ENCODE measurements at regions not wholly inside any gene's neighbourhood (a gene's known extent, or its start where the extent isn't known, plus 50 kb on each side); places are given as distances from the start of the nearest gene placed in this dataset.

GRCh38 chr3:152203652-152204051 lies 65.1 kb upstream of the MBNL1 start:
- DNase-seq (ENCODE audit: low read depth, low spot score), result no peak
- TF ChIP-seq, protein P1, sequence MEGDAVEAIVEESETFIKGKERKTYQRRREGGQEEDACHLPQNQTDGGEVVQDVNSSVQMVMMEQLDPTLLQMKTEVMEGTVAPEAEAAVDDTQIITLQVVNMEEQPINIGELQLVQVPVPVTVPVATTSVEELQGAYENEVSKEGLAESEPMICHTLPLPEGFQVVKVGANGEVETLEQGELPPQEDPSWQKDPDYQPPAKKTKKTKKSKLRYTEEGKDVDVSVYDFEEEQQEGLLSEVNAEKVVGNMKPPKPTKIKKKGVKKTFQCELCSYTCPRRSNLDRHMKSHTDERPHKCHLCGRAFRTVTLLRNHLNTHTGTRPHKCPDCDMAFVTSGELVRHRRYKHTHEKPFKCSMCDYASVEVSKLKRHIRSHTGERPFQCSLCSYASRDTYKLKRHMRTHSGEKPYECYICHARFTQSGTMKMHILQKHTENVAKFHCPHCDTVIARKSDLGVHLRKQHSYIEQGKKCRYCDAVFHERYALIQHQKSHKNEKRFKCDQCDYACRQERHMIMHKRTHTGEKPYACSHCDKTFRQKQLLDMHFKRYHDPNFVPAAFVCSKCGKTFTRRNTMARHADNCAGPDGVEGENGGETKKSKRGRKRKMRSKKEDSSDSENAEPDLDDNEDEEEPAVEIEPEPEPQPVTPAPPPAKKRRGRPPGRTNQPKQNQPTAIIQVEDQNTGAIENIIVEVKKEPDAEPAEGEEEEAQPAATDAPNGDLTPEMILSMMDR (IDR thresholded peaks at IDR 0.05; ENCODE audit: low read depth, low read length), result no peak
- Histone ChIP-seq H3K9me3 (ENCODE audit: control insufficient read depth, insufficient read depth, low read length) (no peaks in the 10 kb centered on the region), H3K27ac (ENCODE audit: low read depth, low read length) (no peak overlapping the region), H3K4me3 (ENCODE audit: low read depth, low read length) (peak overlapping the region; percentile 17), H3K27me3 (ENCODE audit: control insufficient read depth, insufficient read depth, low read length) (no peaks in the 10 kb centered on the region)
- ChIA-PET CTCF (interaction anchor here (1.8 kb wide), 1 partner anchor 131 kb away, joined by 6 read pairs; no protein-coding TSS in a partner anchor), POLR2A (no interaction called here)

- TF ChIP-seq, protein P1 (IDR thresholded peaks at IDR 0.05; ENCODE audit: low read depth, low read length), result no peak
- POLR2A ChIA-PET, result no interaction called here
These were observed 64.5 kb upstream of the MBNL1 start for GRCh38 chr3:152204218-152204617.

DNA sequence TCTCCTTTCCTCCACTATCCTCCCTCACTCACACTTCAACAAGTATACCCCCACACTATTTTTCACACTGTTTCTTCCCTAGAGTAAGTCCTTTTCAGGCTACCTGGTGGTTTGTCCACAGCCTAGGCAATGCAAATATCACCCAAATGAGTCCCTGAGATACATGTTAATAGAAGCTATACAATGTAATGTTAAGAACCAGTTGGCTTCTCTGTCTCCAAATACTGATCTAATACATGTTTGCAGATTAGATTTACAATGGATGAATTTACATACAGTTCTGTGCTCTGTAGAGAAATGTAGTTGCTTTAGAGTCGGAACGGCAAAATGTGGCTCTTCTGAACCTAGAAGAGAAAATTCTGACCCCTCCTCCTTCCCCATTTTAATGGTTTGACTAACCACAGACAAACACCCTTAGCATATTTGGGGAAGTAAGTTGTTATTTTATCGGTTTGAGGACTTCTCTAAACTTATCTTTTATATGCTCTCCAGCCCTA lies 63.6 kb upstream of the MBNL1 start:
- ChIA-PET POLR2A (no interaction called here), CTCF (no interaction called here)
- Histone ChIP-seq H3K27me3 (ENCODE audit: control insufficient read depth, insufficient read depth, low read length) (no peaks in the 10 kb centered on the region), H3K27ac (ENCODE audit: low read depth, low read length) (no peak overlapping the region), H3K9me3 (ENCODE audit: control insufficient read depth, insufficient read depth, low read length) (no peaks in the 10 kb centered on the region), H3K4me3 (ENCODE audit: low read depth, low read length) (no peak overlapping the region)
- TF ChIP-seq, protein P1 (IDR thresholded peaks at IDR 0.05; ENCODE audit: low read depth, low read length), result no peak
- DNase-seq (ENCODE audit: low read depth, low spot score), result no peak

More at GRCh38 chr3:152204218-152204617, 64.5 kb upstream of the MBNL1 start:
- CTCF ChIA-PET, result interaction anchor here (1.8 kb wide), 1 partner anchor 132 kb away, joined by 6 read pairs; no protein-coding TSS in a partner anchor
- Histone ChIP-seq H3K9me3 (ENCODE audit: control insufficient read depth, insufficient read depth, low read length) (no peaks in the 10 kb centered on the region), H3K27me3 (ENCODE audit: control insufficient read depth, insufficient read depth, low read length) (no peaks in the 10 kb centered on the region), H3K27ac (ENCODE audit: low read depth, low read length) (no peak overlapping the region), H3K4me3 (ENCODE audit: low read depth, low read length) (no peak overlapping the region)
- no peak for DNase-seq (ENCODE audit: low read depth, low spot score)

DNA sequence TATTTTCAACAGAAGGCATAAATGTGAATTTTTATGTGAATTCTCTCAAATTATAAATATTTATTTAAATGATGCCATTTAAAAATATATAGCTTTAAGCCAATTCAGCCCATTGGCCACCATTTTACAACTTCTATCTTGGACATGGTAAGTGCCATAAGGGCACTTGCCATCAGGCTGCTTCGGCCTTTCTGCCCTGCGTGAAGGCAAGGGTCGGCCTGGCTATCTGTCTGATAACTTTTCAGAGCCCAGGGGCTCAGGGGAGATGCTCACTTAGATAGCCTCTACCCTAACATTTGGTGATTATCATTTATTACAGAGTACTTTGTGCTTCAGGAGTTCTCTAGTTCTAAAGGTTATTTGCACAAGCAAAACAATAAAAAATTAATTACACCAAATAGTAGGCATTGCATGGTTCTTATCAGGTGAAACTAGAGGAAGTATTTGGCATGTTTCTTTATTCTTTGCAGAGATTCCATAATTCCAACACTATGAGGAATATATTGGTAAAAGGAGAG lies 62.4 kb upstream of the MBNL1 start:
- H3K9me3 ChIP-seq (ENCODE audit: control insufficient read depth, insufficient read depth, low read length), result no peaks in the 10 kb centered on the region
- CTCF ChIA-PET, result no interaction called here

DNA sequence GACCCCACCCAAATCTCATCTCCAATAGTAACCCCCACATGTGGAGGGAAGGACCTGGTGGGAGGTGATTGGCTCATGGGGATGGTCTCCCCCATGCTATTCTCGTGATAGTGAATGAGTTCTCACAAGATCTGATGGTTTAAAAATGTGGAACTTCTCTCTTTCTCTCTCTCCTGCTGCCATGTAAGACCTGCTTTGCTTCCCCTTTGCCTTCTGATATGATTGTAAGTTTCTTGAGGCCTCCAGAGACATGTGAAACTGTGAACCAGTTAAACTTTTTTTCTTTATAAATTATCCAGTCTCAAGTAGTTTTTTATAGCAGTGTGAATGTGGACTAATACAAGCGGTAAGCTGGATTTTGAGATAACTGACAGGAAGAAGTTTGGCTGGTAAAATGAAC lies 60.3 kb upstream of the MBNL1 start:
- TF ChIP-seq, protein P1 (IDR thresholded peaks at IDR 0.05; ENCODE audit: low read depth, low read length), result no peak
- no peak overlapping the region for H3K4me3 ChIP-seq (ENCODE audit: low read depth, low read length)
- POLR2A ChIA-PET, result no interaction called here

More for the DNA sequence above, 62.4 kb upstream of the MBNL1 start:
- Histone ChIP-seq H3K27ac (ENCODE audit: low read depth, low read length) (no peak overlapping the region), H3K27me3 (ENCODE audit: control insufficient read depth, insufficient read depth, low read length) (no peaks in the 10 kb centered on the region), H3K4me3 (ENCODE audit: low read depth, low read length) (no peak overlapping the region)
- TF ChIP-seq, protein P1 (IDR thresholded peaks at IDR 0.05; ENCODE audit: low read depth, low read length), result no peak
- POLR2A ChIA-PET, result no interaction called here
- DNase-seq (ENCODE audit: low read depth, low spot score), result no peak

More for the DNA sequence above, 60.3 kb upstream of the MBNL1 start:
- H3K27ac ChIP-seq (ENCODE audit: low read depth, low read length), result no peak overlapping the region
- CTCF ChIA-PET, result no interaction called here
- no peaks in the 10 kb centered on the region for H3K27me3 ChIP-seq (ENCODE audit: control insufficient read depth, insufficient read depth, low read length)
- H3K9me3 ChIP-seq (ENCODE audit: control insufficient read depth, insufficient read depth, low read length), result no peaks in the 10 kb centered on the region
- no peak for DNase-seq (ENCODE audit: low read depth, low spot score)
